GM10266 (cell line): ENCODE measurements at regions not wholly inside any gene's neighbourhood (a gene's known extent, or its start where the extent isn't known, plus 50 kb on each side); places are given as distances from the start of the nearest gene placed in this dataset.
A peak's percentile ranks its signal among the peaks of the same experiment; 100 is the strongest.

Experiments
- DNase-seq: peaks from one replicate; pipeline ENCODE4 v3.0.0; 2012; ENCODE audit errors: extremely low spot score
- CTCF ChIP-seq: IDR thresholded peaks from 2 replicates; pipeline ENCODE4 v1.5.1; 2012; ENCODE audit warnings: mild to moderate bottlenecking, low read depth; ENCODE audit not compliant: control insufficient read depth, insufficient read depth; ENCODE audit errors: missing control alignments

DNA sequence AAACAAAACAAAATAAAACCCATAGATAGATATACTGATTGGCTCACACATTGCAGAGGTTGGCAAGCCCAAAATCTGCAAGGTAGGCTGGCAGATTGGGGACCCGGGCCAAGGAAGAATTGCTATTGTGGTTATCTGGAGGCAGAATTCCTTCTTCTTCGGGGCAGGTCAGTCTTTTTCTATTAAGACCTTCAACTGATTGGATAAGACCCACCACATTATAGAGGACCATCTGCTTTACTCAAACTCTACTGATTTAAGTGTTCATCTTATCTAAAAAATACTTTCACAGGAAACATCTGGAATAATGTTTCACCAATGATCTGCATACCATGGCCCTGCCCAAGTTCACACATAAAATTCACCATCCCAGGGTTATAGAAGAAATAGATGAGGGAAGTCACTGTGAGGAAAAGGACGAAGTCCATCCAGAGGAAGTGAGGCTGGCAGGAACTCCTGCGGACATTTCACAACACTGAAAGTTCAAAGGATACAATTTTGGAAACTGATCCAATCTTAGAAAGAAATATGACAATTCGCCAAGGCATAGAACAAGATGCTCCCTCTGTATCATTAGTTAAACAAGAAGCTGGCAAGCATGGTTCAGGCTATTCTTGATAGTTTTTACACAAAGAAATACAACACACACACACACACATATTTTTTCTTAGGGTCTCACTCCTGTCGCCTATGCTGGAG lies 127.6 kb upstream of the MED13L start:
- no peak for DNase-seq

DNA sequence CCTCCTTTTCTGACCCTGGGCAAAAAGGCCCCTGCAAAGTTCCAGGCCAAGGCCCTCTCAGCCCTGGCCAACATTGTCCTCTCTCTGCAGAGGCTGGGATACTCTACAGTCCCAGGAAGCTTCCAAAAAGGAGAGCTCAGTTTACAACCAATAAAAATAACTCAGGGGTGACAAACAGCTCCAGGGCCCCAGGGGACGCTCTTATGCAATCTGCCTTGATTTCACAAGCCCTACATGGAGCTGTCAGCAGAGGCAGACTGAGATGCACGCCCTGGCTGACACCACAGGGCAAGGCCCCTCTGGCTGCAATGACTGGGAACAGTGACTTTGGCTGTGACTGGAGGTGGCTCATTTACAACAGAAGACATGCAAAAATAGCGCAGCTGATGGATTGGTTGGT lies 129.0 kb upstream of the MED13L start:
- DNase-seq: peak; percentile 35

More for the DNA sequence above, 127.6 kb upstream of the MED13L start:
- TF ChIP-seq CTCF: no peak

DNA sequence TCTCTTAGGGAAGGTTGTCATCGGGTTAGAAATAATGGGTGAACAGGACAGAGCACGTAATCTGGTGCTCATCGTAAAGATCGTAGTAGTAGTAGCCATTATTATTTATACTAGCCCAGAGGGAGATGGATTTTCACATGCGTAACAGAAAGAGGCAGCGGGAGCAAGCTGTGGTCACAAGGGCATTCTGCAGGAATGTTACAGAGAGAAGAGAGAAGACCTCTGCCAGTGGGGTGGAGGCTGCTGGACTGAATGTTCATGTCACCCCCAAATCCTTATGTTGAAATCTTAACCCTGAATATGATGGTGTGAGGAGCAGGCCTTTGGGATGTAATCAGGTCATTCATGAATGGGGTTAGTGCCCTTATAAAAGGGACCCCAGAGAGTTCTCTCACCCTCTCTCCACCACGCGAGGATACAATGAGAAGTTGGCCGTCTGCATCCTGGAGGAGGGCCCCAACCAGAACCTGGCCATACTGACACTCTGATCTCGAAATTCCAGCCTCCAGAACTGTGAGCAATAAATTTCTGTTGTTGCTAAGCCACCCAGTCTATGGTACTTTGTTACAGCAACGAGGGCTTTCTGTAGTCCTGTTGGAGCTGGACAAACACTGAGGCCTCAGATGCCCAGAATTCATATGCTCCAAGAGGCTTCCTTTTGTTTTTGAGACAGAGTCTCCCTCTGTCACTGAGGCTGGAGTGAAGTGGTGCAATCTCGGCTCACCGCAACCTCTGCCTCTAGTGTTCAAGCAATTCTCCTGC lies 131.2 kb upstream of the MED13L start:
- DNase-seq: no peak
- TF ChIP-seq CTCF: no peak

More for the DNA sequence above, 129.0 kb upstream of the MED13L start:
- no peak for TF ChIP-seq CTCF

GRCh38 chr12:116411977-116412376 lies 134.5 kb upstream of the MED13L start:
- DNase-seq: no peak
- TF ChIP-seq CTCF: no peak

GRCh38 chr12:116414891-116415290 lies 137.4 kb upstream of the MED13L start:
- TF ChIP-seq CTCF: no peak
- DNase-seq: no peak

GRCh38 chr12:116415408-116416108 lies 138.1 kb upstream of the MED13L start:
- DNase-seq: no peak
- no peak for TF ChIP-seq CTCF

- TF ChIP-seq CTCF: no peak
Observed at GRCh38 chr12:116416166-116416565, 138.7 kb upstream of the MED13L start.

More at GRCh38 chr12:116416166-116416565, 138.7 kb upstream of the MED13L start:
- DNase-seq: no peak
